ENCODE measurements at regions not wholly inside any gene's neighbourhood (a gene's known extent, or its start where the extent isn't known, plus 50 kb on each side); places are given as distances from the start of the nearest gene placed in this dataset.

DNA sequence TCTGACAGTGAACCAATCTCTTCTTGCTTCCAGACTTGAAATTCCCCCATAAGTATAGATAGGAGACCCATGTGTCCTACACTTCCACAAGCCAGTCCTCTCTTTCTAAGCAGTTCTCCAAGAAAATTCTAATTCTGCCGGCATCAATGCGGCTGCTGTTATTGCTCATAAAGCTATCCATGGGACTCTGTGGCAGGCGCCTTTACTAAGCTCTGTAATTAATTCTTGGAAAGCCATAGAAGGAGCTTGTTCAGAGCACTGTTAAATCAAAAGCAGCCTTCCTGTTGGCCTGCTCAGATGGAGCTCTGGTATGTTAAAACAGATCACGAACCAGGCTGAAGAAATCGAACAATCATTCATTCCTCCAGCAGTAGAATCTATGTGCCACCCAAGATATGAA lies 244.3 kb upstream of the NFE2L3 start:
- Histone ChIP-seq H3K4me1 (ENCODE audit: control insufficient read depth, extremely low read depth, insufficient read depth, low read length) (no peaks in the 10 kb centered on the region), H3K27ac (ENCODE audit: insufficient read depth, low read length) (no peak overlapping the region), H4K20me1 (ENCODE audit: control insufficient read depth, extremely low read depth, insufficient read depth, low read length) (no peaks in the 10 kb centered on the region), H3K79me2 (ENCODE audit: control insufficient read depth, insufficient read depth, low read length) (no peaks in the 10 kb centered on the region), H3K27me3 (ENCODE audit: control insufficient read depth, insufficient read depth, low read length) (no peaks in the 10 kb centered on the region), H3K9ac (ENCODE audit: insufficient read depth, low read length) (no peak overlapping the region), H3K9me3 (ENCODE audit: control insufficient read depth, insufficient read depth, low read depth, low read length) (no peaks in the 10 kb centered on the region), H2AFZ (ENCODE audit: low read length) (no peak overlapping the region), H3K4me3 (replicated peaks in 1 of 4; ENCODE audit: control extremely low read depth in 1 of 4, insufficient read depth in 1 of 4, low read depth in 3 of 4, low read length in 4 of 4) (no peak overlapping the region), H3K4me2 (ENCODE audit: extremely low read depth, insufficient read depth, low read length) (no peak overlapping the region), H3K36me3 (ENCODE audit: control insufficient read depth, insufficient read depth, low read length) (no peaks in the 10 kb centered on the region)
- no peak for DNase-seq (ENCODE audit: low read depth in 2 of 2)
- TF ChIP-seq, protein P1, sequence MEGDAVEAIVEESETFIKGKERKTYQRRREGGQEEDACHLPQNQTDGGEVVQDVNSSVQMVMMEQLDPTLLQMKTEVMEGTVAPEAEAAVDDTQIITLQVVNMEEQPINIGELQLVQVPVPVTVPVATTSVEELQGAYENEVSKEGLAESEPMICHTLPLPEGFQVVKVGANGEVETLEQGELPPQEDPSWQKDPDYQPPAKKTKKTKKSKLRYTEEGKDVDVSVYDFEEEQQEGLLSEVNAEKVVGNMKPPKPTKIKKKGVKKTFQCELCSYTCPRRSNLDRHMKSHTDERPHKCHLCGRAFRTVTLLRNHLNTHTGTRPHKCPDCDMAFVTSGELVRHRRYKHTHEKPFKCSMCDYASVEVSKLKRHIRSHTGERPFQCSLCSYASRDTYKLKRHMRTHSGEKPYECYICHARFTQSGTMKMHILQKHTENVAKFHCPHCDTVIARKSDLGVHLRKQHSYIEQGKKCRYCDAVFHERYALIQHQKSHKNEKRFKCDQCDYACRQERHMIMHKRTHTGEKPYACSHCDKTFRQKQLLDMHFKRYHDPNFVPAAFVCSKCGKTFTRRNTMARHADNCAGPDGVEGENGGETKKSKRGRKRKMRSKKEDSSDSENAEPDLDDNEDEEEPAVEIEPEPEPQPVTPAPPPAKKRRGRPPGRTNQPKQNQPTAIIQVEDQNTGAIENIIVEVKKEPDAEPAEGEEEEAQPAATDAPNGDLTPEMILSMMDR (conservative IDR thresholded peaks at IDR 0.05 in 1 of 2, IDR thresholded peaks at IDR 0.05 in 1 of 2; ENCODE audit: low read depth in 1 of 2, low read length in 2 of 2): no peak
- no peak for TF ChIP-seq EZH2 (IDR thresholded peaks at IDR 0.05; ENCODE audit: low read length, missing control alignments)

DNA sequence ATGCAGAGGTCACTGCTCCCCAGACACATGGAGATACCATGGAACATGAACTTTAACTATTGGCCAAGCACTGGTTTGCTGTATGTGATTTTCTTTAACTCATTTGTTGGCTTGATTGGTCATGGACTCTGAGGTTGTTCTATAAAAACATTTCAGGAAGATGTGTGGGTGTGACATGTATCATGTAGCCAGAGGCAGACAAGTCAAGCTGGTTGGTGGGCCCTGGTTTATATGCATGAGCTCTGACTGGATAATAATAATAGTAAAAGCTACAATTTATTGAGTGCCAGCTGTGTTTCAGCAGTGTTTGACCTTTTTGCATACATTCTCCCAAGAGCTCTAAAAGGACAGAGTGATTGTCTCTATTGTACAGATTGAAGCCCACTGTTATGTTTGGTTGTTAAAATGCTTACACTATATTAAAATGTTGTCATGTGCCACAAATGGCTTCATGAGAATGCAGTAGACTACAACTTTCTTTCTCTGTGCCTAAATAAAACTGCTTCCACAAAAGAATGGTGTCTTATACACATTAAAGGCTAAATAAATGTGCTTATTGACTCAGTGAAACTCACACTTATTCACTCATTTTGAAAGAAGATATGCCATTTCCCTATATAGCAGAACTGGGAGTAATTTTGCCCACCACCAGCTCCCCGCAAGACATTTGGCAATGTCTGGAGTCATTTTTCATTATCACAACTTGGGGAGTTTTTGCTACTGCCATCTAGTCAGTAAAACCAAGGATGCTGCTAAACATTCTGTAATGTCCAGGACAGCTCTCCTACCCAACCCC lies 243.6 kb upstream of the NFE2L3 start:
- H4K20me1 ChIP-seq (ENCODE audit: control insufficient read depth, extremely low read depth, insufficient read depth, low read length): no peaks in the 10 kb centered on the region
- H3K9me3 ChIP-seq (ENCODE audit: control insufficient read depth, insufficient read depth, low read depth, low read length): no peaks in the 10 kb centered on the region

DNA sequence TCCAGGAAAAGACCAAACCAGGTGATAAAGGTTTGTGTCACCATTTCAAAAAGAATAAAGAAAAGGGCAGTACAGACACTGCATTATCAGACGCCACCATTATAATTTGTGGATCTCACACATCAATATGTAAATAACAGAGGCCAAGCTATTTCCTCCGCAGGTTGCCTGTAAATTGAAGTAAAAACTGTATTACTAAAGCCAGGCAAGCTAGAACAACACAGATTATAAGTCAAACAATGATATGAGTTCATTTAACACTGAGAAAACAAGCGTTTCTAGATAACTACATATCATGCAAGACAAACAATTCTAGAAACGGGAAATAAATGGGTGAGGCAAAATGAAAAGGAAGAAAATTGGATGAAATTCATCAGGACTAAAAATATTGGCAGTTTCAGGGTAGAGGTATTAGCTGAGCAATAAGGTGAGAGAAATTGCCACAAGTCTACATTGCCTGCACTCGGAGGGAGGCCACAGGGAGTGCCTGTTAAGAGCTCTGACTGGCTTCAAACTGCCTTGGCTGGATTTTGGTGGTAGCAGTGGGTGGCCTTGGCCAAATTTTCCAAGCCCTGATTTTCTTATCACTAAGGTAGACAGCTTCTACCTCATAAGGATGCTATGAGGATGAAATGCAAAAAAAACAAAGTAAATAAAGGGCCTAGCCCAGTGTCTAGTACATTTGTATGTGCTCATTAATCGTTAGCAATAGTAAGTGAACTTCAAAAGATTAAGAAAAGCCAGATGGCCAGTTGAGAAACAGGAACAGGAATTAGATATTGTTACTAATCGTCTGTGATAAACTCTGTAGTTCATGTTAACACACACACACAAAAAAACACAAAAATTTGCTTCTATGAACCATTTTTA lies 240.0 kb upstream of the NFE2L3 start:
- TF ChIP-seq EZH2 (IDR thresholded peaks at IDR 0.05; ENCODE audit: low read length, missing control alignments): no peak
- TF ChIP-seq, protein P1 (conservative IDR thresholded peaks at IDR 0.05 in 1 of 2, IDR thresholded peaks at IDR 0.05 in 1 of 2; ENCODE audit: low read depth in 1 of 2, low read length in 2 of 2): no peak
- Histone ChIP-seq H3K4me2 (ENCODE audit: extremely low read depth, insufficient read depth, low read length) (no peak overlapping the region), H2AFZ (ENCODE audit: low read length) (no peak overlapping the region), H3K36me3 (ENCODE audit: control insufficient read depth, insufficient read depth, low read length) (no peaks in the 10 kb centered on the region), H4K20me1 (ENCODE audit: control insufficient read depth, extremely low read depth, insufficient read depth, low read length) (no peaks in the 10 kb centered on the region), H3K4me1 (ENCODE audit: control insufficient read depth, extremely low read depth, insufficient read depth, low read length) (no peaks in the 10 kb centered on the region), H3K9me3 (ENCODE audit: control insufficient read depth, insufficient read depth, low read depth, low read length) (no peaks in the 10 kb centered on the region), H3K9ac (ENCODE audit: insufficient read depth, low read length) (no peak overlapping the region), H3K27me3 (ENCODE audit: control insufficient read depth, insufficient read depth, low read length) (no peaks in the 10 kb centered on the region), H3K4me3 (replicated peaks in 1 of 4; ENCODE audit: control extremely low read depth in 1 of 4, insufficient read depth in 1 of 4, low read depth in 3 of 4, low read length in 4 of 4) (no peak overlapping the region), H3K27ac (ENCODE audit: insufficient read depth, low read length) (no peak overlapping the region), H3K79me2 (ENCODE audit: control insufficient read depth, insufficient read depth, low read length) (no peaks in the 10 kb centered on the region)
- no peak for DNase-seq (ENCODE audit: low read depth in 2 of 2)

More for the DNA sequence above, 243.6 kb upstream of the NFE2L3 start:
- TF ChIP-seq EZH2 (IDR thresholded peaks at IDR 0.05; ENCODE audit: low read length, missing control alignments): no peak
- TF ChIP-seq, protein P1 (conservative IDR thresholded peaks at IDR 0.05 in 1 of 2, IDR thresholded peaks at IDR 0.05 in 1 of 2; ENCODE audit: low read depth in 1 of 2, low read length in 2 of 2): no peak
- H3K27ac ChIP-seq (ENCODE audit: insufficient read depth, low read length): no peak overlapping the region
- no peaks in the 10 kb centered on the region for H3K27me3 ChIP-seq (ENCODE audit: control insufficient read depth, insufficient read depth, low read length)
- no peak overlapping the region for H3K9ac ChIP-seq (ENCODE audit: insufficient read depth, low read length)
- no peak overlapping the region for H3K4me3 ChIP-seq (replicated peaks in 1 of 4; ENCODE audit: control extremely low read depth in 1 of 4, insufficient read depth in 1 of 4, low read depth in 3 of 4, low read length in 4 of 4)
- no peaks in the 10 kb centered on the region for H3K79me2 ChIP-seq (ENCODE audit: control insufficient read depth, insufficient read depth, low read length)
- H3K4me1 ChIP-seq (ENCODE audit: control insufficient read depth, extremely low read depth, insufficient read depth, low read length): no peaks in the 10 kb centered on the region
- no peak overlapping the region for H2AFZ ChIP-seq (ENCODE audit: low read length)
- no peak for DNase-seq (ENCODE audit: low read depth in 2 of 2)
- H3K4me2 ChIP-seq (ENCODE audit: extremely low read depth, insufficient read depth, low read length): no peak overlapping the region
- no peaks in the 10 kb centered on the region for H3K36me3 ChIP-seq (ENCODE audit: control insufficient read depth, insufficient read depth, low read length)
